Fibroblast of the aortic adventitia (primary cell): ENCODE measurements at regions not wholly inside any gene's neighbourhood (a gene's known extent, or its start where the extent isn't known, plus 50 kb on each side); places are given as distances from the start of the nearest gene placed in this dataset.

Experiments
- DNase-seq: peaks from one replicate; pipeline ENCODE4 v3.0.0-alpha.2; 2010; ENCODE audit warnings: low read depth
- H3K4me3 ChIP-seq: 2 replicates; pipeline ENCODE4 v1.5.1; 2011; ENCODE audit warnings: low read depth, mild to moderate bottlenecking, control low read depth, low read length, moderate library complexity
- CTCF ChIP-seq: IDR thresholded peaks from 2 replicates; pipeline ENCODE4 v1.5.1; 2011; ENCODE audit warnings: mild to moderate bottlenecking, low read length, control low read depth, inconsistent platforms; ENCODE audit not compliant: insufficient read depth

GRCh38 chr5:121182788-121183490, 668.7 kb upstream of the FTMT start:
- DNase-seq, result peak; percentile 1
- no peak overlapping the region for H3K4me3 ChIP-seq
- TF ChIP-seq CTCF, result no peak

DNA sequence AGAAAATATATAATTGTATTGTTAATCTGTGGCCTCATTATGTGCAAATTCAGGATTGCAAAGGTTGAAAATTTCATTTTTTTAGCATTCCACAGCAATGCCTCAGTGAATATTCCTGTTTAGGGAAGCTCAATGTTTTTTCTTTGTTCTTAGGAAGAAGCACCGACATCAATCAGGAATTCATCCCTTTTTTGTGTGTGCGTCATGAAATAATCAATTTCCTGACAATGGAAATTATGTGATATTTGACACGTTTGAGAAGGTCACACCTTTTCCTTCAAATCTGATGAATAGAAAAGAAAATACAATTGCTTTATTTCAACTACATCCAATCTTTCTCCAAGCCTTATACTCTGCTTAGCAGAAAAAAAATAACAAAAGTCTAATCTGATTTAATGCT, 662.8 kb upstream of the FTMT start:
- TF ChIP-seq CTCF, result no peak
- DNase-seq, result no peak

DNA sequence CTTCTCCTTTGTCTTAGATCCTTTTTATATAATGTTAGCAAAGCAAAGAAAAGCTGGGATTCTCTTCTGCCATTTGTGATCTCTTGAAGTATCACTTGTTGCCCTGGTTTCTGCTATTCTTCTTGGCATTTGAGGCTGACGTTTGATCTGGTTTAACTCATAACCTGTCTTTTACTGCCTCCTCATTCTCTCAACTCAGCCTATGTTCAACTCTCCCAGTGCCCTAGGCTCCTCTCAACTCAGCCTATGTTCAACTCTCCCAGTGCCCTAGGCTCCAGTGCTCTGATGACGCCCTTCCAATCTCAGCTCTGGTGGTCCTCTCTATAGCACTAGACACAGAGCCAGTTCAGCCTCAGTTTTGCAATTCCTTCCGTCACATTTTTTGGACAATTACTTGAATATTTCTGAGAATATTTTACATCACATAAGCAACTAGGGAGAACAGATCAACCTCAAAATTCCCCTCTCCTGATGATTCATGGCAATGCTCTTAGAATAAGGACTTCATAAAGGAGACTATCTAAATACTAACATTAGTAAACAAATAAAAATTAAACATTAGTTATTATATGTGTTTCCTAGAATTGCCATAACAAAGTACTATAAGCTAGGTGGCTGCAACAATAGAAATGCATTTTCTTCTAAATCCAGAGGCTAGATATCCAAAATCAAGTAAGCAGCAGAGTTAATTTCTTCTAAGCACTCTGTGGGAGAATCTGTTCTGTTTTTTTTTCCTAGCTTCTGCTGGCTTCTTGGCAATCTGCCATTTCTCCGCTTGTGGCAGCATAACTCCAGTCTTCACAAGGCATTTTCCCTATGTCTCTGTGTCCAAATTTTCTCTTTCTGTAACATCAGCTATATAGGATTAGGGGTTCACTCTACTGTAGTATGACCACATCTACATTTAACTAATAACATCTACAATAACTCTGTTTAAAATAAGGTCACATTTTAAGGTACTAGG, 662.1 kb upstream of the FTMT start:
- peak; percentile 34 for DNase-seq
- no peak overlapping the region for H3K4me3 ChIP-seq
- TF ChIP-seq CTCF, result no peak

More for the DNA sequence above, 662.8 kb upstream of the FTMT start:
- no peak overlapping the region for H3K4me3 ChIP-seq

- DNase-seq, result peak; percentile 77
- H3K4me3 ChIP-seq, result peak overlapping the region; percentile 38
- no peak for TF ChIP-seq CTCF
Measured at GRCh38 chr5:121199216-121199999, 652.3 kb upstream of the FTMT start.

GRCh38 chr5:121218086-121218485, 633.6 kb upstream of the FTMT start:
- no peak for TF ChIP-seq CTCF
- no peak overlapping the region for H3K4me3 ChIP-seq
- no peak for DNase-seq

DNA sequence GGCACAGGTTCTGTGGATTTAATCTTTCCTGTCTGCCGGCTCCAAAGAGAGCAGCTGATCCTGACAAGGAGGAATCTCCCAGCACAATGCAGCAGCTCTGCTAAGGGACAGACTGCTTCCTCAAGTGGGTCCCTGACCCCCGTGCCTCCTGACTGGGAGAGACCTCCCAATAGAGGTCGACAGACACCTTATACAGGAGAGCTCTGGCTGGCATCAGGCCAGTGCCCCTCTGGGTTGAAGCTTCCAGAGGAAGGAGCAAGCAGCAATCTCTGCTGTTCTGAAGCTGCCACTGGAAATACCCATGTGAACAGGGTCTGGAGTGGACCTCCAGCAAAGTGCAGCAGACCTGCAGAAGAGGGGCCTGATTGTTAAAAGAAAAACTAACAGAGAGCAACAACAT, 630.2 kb upstream of the FTMT start:
- TF ChIP-seq CTCF, result no peak
- H3K4me3 ChIP-seq, result no peak overlapping the region
- DNase-seq, result no peak
